Activated naive CD8-positive, alpha-beta T cell treated with anti-CD3 and anti-CD28 coated beads, Interleukin-2, amount 10 ng/mL, durations not matched to agents 7 days and 5 days (primary cell): ENCODE measurements at regions not wholly inside any gene's neighbourhood (a gene's known extent, or its start where the extent isn't known, plus 50 kb on each side); places are given as distances from the start of the nearest gene placed in this dataset.
"Not testable (repeated sequence)": the region's sequence is repeated elsewhere in the genome, so short reads cannot be mapped to it uniquely, and the experiment has no call there.

Experiments
- ATAC-seq: fragments of 150-1000 bp; cut with Tn5 transposase; one replicate; pipeline ENCODE4 v1.10.0; 2021; ENCODE audit warnings: low read depth, moderate library complexity
- POLR2A ChIA-PET: fragments of 350-600 bp; sonication (Branson Sonifier 250); formaldehyde crosslinking; loops from one replicate; lab custom pipeline; 2021; ENCODE audit warnings: antibody characterized with exemption; lab: Charles Lee
- DNase-seq: peaks from one replicate; pipeline ENCODE4 v3.0.0; 2021
- H3K27ac Mint-ChIP-seq: one replicate; pipeline ENCODE4 v1.8.0; 2022; ENCODE audit warnings: mild to moderate bottlenecking, mixed read lengths
- H3K27me3 Mint-ChIP-seq: one replicate; pipeline ENCODE4 v1.8.0; 2022; ENCODE audit warnings: mild to moderate bottlenecking, moderate library complexity, mixed read lengths
- H3K36me3 Mint-ChIP-seq: one replicate; pipeline ENCODE4 v1.8.0; 2021; ENCODE audit warnings: mild to moderate bottlenecking, mixed read lengths
- H3K4me1 Mint-ChIP-seq: one replicate; pipeline ENCODE4 v1.8.0; 2021; ENCODE audit warnings: mixed read lengths
- H3K4me3 Mint-ChIP-seq: one replicate; pipeline ENCODE4 v1.8.0; 2022; ENCODE audit warnings: mild to moderate bottlenecking, moderate library complexity, mixed read lengths
- H3K9me3 Mint-ChIP-seq: one replicate; pipeline ENCODE4 v1.8.0; 2021; ENCODE audit warnings: mixed read lengths

GRCh38 chr7:76135263-76135662 lies 66.4 kb upstream of the SRRM3 start:
- POLR2A ChIA-PET: interaction anchor here (0.7 kb wide), 1 partner anchor 77 kb away, joined by 5 read pairs; no protein-coding TSS in a partner anchor
- H3K9me3 Mint-ChIP-seq, H3K27ac Mint-ChIP-seq, H3K36me3 Mint-ChIP-seq, ATAC-seq, DNase-seq, H3K4me3 Mint-ChIP-seq: not testable (repeated sequence)
- H3K27me3 Mint-ChIP-seq: peaks cover 17% of the 10 kb centered on the region
- H3K4me1 Mint-ChIP-seq: peaks cover 26% of the 10 kb centered on the region

- not testable (repeated sequence) for H3K27ac Mint-ChIP-seq, DNase-seq, ATAC-seq, H3K36me3 Mint-ChIP-seq, H3K4me3 Mint-ChIP-seq, H3K9me3 Mint-ChIP-seq
- peaks cover 16% of the 10 kb centered on the region for H3K27me3 Mint-ChIP-seq
- POLR2A ChIA-PET: interaction anchor here (1.4 kb wide), 1 partner anchor 12 kb away, joined by 3 read pairs; no protein-coding TSS in a partner anchor
- H3K4me1 Mint-ChIP-seq: peaks cover 10% of the 10 kb centered on the region
Measured at GRCh38 chr7:76138577-76139313, 63.0 kb upstream of the SRRM3 start.

DNA sequence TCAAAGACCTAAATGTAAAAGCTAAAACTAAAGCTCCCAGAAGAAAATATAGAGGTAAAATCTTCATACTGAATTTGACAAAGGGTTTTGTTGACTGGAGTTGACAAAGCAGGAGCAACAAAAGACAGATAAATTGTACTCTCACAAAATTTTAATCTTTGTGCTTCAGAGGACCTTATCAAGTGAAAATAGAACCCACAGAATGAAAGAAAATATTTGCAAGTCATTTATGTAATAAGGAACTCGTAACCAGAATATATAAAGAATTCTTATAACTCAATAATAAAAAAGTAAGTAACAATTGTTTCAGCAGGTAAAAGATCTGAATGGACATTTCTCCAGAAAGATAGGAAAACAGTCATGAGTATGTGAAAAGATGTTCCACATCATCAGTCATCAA lies 62.0 kb upstream of the SRRM3 start:
- DNase-seq (no peak), ATAC-seq (no peak)
- no peak overlapping the region for H3K4me3 Mint-ChIP-seq
- H3K27me3 Mint-ChIP-seq: peaks cover 16% of the 10 kb centered on the region
- POLR2A ChIA-PET: no interaction called here
- H3K27ac Mint-ChIP-seq: no peak overlapping the region
- no peaks in the 10 kb centered on the region for H3K36me3 Mint-ChIP-seq
- no peaks in the 10 kb centered on the region for H3K9me3 Mint-ChIP-seq
- H3K4me1 Mint-ChIP-seq: peaks cover 10% of the 10 kb centered on the region

GRCh38 chr7:76140259-76140658 lies 61.4 kb upstream of the SRRM3 start:
- peaks cover 11% of the 10 kb centered on the region for H3K4me1 Mint-ChIP-seq
- POLR2A ChIA-PET, H3K36me3 Mint-ChIP-seq, DNase-seq, ATAC-seq, H3K4me3 Mint-ChIP-seq, H3K9me3 Mint-ChIP-seq, H3K27ac Mint-ChIP-seq: not testable (repeated sequence)
- peaks cover 15% of the 10 kb centered on the region for H3K27me3 Mint-ChIP-seq

DNA sequence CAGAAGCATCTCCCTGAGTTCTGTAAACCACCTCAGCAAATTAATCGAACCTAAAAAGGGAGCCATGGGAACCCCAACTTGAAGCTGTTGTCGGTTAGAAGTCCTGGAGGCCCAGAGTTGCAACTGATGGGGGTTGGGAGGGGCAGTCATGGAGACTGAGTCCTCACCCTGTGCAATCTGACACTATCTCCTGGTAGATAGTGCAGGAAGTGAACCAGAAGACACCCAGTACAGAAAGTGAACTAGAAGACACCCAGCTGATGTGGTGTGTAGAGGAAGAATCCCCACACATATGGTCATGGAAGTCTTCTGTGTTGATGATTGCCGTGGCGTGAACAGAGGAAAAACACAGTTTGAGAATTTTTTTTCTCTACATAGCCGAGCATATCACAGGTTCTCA lies 58.8 kb upstream of the SRRM3 start:
- peak; percentile 95 for ATAC-seq
- Mint-ChIP-seq H3K4me1 (peaks cover 14% of the 10 kb centered on the region), H3K4me3 (peak overlapping the region; percentile 35), H3K27me3 (peaks cover 4% of the 10 kb centered on the region), H3K27ac (peak overlapping the region; percentile 87), H3K36me3 (no peaks in the 10 kb centered on the region), H3K9me3 (no peaks in the 10 kb centered on the region)
- no peak for DNase-seq
- POLR2A ChIA-PET: interaction anchor here (1.3 kb wide), 1 partner anchor 9 kb away, joined by 3 read pairs; no protein-coding TSS in a partner anchor

DNA sequence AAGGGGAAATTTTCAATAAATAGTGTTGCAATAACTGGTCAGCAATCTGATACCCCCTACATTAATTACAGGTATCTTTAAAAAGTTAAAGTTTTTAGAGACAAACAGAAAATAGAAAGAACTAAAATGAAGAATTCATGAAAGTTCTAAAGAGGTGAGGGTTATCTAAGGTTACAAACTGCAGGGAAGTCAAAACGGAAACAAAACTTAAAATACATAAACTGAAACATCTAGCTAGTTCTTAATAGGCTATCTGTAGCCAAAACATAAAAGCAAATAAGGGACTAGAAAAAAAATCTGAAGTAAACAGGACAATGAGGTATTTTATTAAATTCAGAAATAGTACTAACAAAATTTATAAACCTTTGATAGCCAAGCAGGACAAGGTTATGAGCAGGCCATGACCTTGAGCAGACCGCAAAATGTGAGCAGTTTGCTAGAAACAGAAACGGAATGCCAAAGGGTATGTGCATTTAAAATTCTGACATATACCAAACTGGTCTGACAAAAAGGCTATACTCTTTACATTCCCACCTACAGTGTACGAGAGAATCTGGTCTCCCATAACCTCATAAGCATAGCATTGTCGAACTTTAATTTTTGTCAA lies 56.9 kb upstream of the SRRM3 start:
- H3K36me3 Mint-ChIP-seq, ATAC-seq, POLR2A ChIA-PET, H3K4me3 Mint-ChIP-seq, H3K27me3 Mint-ChIP-seq, H3K27ac Mint-ChIP-seq, H3K9me3 Mint-ChIP-seq, DNase-seq: not testable (repeated sequence)
- H3K4me1 Mint-ChIP-seq: peaks cover 14% of the 10 kb centered on the region

DNA sequence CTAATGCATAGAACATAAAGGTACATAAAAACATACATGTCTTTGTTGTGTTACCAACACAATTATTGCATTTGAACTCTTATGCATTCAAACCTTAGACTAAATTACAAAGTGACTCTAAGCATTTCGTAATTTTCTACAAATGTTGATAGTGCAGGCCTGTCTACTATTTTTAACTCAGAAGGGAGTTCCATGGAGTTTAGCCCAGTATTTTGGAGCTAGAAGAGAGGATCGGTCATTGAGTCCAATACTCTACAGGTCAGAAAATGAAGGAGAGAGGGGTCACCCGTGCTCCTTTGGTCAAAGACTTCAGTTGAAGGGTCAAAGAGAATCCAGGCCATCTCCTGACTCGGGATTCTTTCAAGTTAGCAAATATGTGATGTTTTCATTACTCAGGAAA lies 55.3 kb upstream of the SRRM3 start:
- Mint-ChIP-seq H3K4me1 (peaks cover 19% of the 10 kb centered on the region), H3K9me3 (no peaks in the 10 kb centered on the region), H3K36me3 (no peaks in the 10 kb centered on the region), H3K27ac (no peak overlapping the region), H3K27me3 (peaks cover 1% of the 10 kb centered on the region), H3K4me3 (no peak overlapping the region)
- DNase-seq (no peak), ATAC-seq (no peak)
- POLR2A ChIA-PET: no interaction called here

DNA sequence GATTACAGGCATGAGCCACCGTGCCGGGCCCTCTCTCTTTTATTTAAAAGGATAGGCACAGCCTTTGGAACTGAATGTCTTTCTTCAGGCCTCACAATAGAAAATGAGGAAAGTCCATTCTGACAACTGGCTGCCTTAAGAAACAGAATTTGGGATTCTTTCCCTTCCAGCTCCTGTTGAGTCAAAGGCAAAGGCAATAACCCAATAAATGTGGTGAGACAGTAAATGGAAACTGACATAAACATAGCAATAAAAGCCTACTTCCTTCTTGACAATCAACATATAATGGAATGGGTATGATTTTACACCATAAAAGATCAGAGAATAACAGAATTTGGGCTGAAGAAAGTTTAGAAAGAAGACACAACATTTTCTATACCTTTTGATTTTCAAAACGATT lies 52.7 kb upstream of the SRRM3 start:
- H3K27me3 Mint-ChIP-seq, DNase-seq, ATAC-seq, H3K9me3 Mint-ChIP-seq, H3K4me3 Mint-ChIP-seq, H3K36me3 Mint-ChIP-seq, H3K27ac Mint-ChIP-seq, POLR2A ChIA-PET: not testable (repeated sequence)
- peaks cover 23% of the 10 kb centered on the region for H3K4me1 Mint-ChIP-seq

GRCh38 chr7:76149847-76150691 lies 51.6 kb upstream of the SRRM3 start:
- DNase-seq (peak; percentile 55), ATAC-seq (peak; percentile 37)
- POLR2A ChIA-PET: interaction anchor here (1.0 kb wide), 1 partner anchor 12 kb away, joined by 3 read pairs; no protein-coding TSS in a partner anchor
- H3K4me3 Mint-ChIP-seq: no peak overlapping the region
- no peak overlapping the region for H3K27ac Mint-ChIP-seq
- H3K27me3 Mint-ChIP-seq: no peaks in the 10 kb centered on the region
- H3K36me3 Mint-ChIP-seq: no peaks in the 10 kb centered on the region
- no peaks in the 10 kb centered on the region for H3K9me3 Mint-ChIP-seq
- peaks cover 26% of the 10 kb centered on the region for H3K4me1 Mint-ChIP-seq
